OCI-LY7 (cell line): ENCODE measurements at regions not wholly inside any gene's neighbourhood (a gene's known extent, or its start where the extent isn't known, plus 50 kb on each side); places are given as distances from the start of the nearest gene placed in this dataset.

Source experiments
- CTCF ChIP-seq: fragments of 200-600 bp; sonication (generic); conservative IDR thresholded peaks from 2 replicates; pipeline ENCODE4 v1.5.1; 2014; ENCODE audit warnings: mild to moderate bottlenecking, antibody characterized with exemption, low read length, moderate library complexity, mixed read lengths
- EZH2phosphoT487 ChIP-seq: fragments of 200-600 bp; sonication (generic); IDR thresholded peaks from 2 replicates; pipeline ENCODE4 v1.6.1; 2018; ENCODE audit warnings: low read depth, borderline replicate concordance, mild to moderate bottlenecking, mixed run types, antibody characterized with exemption, low read length, moderate library complexity, mixed read lengths

GRCh38 chr7:9149499-9150082 lies 716.2 kb downstream of the NXPH1 start:
- TF ChIP-seq CTCF (no peak), EZH2phosphoT487 (no peak)
